Ramos (cell line): ENCODE measurements at regions not wholly inside any gene's neighbourhood (a gene's known extent, or its start where the extent isn't known, plus 50 kb on each side); places are given as distances from the start of the nearest gene placed in this dataset.
"Not testable (repeated sequence)": the region's sequence is repeated elsewhere in the genome, so short reads cannot be mapped to it uniquely, and the experiment has no call there.

Source experiments
- in situ Hi-C: fragments of 300-500 bp; cut with MboI; formaldehyde crosslinking; loops from one replicate; pipeline ENCODE4 v1.14.3; 2022; ENCODE audit warnings: low sequenced_read_pairs; ENCODE audit not compliant: unreplicated experiment

DNA sequence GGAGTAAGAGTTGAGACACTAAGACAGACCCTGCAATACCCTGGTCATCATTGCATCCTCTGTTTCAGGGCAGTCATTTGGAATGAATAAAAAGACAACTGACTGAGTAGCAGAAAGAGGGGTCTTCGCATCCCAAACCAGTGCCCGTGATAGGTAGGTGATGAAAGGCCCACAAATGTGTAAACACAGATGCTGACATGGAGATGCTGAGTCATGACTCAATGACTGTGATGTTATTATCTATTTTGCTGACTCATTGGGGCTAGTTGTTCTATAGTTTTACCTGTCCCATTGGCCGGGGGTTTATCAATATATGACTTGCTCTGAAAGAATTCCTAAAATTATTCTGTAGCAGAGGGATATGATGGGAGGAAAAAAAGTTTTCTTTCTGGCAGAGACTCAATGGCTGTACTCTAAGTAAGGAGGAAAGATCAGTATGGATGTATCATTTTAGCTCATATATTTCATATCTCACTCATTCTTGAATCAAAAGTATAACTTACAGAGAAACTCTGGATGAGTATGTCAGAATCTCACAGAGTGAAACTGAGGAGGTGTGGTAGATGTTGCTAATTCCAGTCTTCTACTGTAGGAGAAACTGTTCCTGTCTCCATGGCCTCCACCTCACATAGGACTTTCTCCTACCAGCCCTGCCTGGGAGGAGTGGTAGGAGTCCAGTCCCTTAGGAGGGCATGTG, 119.9 kb upstream of the PREP start:
- in situ Hi-C loops, result no loop called here

DNA sequence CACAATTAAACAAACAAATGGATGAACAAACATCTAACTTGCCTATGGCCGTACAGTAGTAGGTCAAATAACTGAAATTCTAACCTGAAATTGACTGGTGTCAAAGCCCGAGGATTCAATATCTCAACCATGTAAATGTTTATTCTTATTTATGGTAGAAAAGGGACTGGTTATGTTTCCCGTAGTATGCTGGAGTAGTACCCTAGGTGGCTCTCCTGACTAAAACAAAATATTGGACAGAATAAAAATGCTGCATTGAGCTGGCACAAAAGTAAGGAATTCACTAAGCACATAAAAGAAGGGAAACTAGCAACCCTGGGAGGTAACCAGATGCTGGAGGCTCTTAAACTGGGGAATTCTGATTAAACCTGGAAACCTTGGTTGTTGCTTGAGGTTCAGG, 117.1 kb upstream of the PREP start:
- in situ Hi-C loops, result no loop called here

DNA sequence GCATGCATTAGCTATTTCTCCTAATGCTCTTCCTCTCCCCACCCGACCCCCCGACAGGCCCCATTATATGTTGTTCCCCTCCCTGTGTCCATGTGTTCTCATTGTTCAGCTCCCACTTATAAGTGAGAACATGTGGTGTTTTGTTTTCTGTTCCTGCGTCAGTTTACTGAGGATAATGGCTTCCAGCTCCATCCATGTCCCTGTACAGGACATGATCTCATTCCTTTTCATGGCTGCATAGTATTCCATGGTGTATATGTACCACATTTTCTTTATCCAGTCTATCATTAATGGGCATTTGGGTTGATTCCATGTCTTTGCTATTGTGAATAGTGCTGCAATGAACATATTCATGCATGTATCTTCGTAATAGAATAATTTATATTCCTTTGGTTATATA, 116.1 kb upstream of the PREP start:
- in situ Hi-C loops, result not testable (repeated sequence)

DNA sequence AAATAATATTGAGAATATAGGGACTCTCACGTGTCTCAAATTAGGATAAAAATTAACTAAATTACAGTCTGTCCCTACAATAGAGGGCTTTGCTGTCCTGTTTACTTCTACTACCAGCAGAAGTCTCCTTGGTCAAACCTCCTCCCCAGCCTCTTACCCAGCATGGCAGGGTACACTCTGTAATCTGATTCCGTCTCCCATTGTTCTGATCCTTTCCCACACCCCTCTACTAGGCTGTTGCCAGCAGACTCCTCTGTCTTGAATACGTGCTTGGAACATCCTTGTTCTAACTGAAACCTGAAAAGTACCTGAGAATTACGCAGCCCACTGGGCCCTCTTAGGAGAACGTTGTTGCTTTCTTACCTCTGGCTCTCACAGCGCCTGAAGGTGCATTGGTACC, 112.2 kb upstream of the PREP start:
- in situ Hi-C loops, result no loop called here

DNA sequence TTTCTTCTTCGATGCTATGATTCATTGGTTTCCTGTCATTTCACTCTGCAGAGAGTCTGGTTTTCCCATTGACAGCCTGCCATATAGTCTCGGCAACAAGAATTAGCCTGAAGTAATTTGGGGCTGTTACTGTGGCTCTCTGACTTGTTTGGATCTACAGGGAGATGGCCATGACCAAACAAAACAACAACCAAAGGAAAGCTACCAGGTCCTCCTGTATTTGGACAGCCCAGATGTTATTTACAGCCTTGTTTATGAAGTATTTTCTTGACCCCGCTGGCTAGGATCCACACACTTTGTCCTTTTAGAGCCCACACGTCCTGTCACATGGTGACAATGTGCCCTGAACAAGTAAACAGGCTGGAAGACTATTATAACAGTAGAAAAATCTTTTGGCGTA, 111.4 kb upstream of the PREP start:
- in situ Hi-C loops, result no loop called here

DNA sequence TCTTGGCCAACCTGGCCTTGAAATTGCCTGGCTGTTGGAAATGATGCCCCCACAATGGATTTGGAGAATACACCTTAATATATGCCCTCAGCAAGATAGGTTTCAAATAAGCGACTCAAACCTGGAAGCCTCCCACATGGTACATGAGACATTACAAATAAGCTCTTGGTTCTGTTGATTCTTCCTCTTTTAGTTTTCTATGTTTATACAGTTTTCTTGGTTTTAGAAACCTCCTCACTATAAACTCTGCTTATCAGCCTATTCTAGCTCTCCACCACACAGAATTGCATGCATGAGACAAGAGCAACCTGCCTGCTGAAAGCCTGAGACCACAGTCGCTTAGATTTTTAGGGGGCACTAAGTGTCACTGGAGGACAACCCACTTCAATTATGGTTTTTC, 108.8 kb upstream of the PREP start:
- in situ Hi-C loops, result no loop called here

- in situ Hi-C loops, result no loop called here
Measured at GRCh38 chr6:105510746-105511145, 107.9 kb upstream of the PREP start.

- in situ Hi-C loops, result no loop called here
Measured at GRCh38 chr6:105509506-105510331, 106.8 kb upstream of the PREP start.

DNA sequence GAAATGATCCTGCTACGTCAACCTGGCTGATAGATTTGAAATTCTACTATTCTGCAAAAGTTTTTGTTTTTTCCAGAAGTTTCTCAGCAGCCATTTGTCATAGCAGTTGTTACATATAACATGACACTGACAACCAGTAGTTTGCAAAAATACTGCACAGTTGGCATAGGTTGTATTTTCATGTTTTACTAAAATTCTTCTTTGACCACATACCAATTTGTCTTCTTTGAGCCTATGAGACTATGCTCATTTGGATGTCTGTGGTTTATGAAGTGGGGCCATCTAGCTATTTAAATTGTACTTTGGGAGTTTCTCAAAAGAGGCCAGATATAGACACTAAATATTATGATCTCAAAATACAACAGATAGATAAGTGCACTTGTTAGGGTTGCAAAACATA, 104.9 kb upstream of the PREP start:
- in situ Hi-C loops, result no loop called here

DNA sequence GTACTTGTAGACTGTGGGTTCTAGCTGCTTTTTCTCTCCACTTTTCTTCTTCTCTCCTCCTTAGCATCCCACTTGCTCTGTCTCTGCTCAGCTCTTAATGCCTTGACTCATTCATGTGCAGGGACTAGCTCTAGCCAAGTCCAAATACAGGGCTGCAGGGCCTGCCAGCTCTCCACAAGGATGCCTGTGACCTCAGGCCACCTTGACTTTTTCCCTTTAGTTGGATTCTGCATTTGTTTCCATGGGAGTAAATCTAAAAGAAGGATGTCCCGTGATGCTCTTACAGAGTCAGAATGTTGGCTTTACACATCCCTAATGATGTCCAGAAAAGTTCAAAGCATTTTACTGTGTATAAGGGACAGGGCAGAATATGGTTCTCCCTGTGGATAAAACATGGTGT, 101.8 kb upstream of the PREP start:
- in situ Hi-C loops, result no loop called here

DNA sequence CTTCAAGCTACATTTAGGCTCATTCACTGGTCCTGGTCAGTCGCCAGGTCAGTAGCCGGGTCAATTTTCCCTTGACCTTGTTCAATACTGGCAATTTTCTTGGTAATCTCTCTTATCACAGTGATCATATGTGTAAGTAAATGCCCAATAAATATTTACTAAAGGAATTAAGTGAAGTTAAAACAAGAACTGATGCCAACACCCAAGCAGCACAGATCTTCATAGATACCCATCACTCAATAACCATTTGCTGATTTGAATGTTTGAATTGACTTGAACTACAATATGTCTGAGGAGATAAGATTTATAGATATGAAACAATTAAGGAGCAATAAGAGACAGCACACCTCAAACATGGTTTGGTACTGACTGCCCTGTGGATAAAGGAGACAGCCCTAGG, 100.8 kb upstream of the PREP start:
- in situ Hi-C loops, result no loop called here

GRCh38 chr6:105501826-105502344, 99.0 kb upstream of the PREP start:
- in situ Hi-C loops, result no loop called here

GRCh38 chr6:105501246-105501645, 98.4 kb upstream of the PREP start:
- in situ Hi-C loops, result no loop called here

DNA sequence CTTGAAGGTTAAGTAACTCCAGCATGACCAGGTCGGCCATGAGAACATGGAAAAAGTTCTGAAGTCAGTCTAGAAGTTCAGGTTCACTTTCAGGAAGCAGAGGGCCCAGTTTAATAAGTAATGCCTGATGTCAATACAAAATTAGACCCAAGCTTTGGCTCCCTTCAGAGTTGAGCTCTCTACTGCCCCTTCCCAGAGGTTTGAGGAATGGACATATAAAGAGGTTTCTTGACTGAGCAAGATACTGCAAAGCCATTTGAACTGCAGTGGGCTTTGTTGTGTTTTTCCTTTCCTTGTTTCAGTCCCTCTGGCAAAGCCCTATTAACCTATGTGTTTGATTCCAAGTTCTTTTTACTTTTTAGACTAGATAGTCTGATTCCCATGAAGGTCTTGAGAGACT, 97.8 kb upstream of the PREP start:
- in situ Hi-C loops, result no loop called here

GRCh38 chr6:105499931-105500330, 97.0 kb upstream of the PREP start:
- in situ Hi-C loops, result no loop called here

DNA sequence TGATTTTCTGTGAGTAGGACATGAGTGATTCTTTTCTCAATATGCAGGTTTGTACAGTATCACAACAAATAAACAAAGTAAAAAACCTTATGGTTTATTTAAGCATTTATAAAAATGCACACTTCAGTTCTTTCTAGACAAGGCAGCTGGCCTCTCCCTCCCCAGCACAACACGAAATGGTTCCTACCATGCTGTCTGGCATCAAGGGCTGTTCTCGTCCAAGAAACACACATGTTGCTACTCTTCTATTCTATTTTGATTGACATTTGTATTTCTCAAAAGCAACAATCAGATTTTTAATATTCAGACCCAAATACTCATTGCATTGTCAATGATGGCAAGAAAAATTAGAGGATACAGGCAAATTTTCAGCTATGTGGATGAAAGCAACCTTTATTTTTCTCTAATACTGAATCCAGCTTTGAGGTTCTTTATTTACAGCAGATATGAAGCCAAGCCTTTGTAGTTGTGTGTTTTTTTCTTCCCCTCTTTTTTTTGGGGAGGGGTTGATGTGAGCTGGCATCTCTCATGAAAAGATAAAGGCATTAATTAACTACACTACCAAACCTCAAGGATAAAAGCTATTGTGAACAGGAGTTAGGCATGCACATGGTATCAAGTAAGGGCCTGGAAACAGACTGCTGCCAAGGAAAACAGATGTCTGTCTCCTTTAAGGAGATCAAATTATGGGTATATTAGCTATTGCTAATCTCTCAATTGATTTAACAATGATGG, 96.4 kb upstream of the PREP start:
- in situ Hi-C loops, result no loop called here

DNA sequence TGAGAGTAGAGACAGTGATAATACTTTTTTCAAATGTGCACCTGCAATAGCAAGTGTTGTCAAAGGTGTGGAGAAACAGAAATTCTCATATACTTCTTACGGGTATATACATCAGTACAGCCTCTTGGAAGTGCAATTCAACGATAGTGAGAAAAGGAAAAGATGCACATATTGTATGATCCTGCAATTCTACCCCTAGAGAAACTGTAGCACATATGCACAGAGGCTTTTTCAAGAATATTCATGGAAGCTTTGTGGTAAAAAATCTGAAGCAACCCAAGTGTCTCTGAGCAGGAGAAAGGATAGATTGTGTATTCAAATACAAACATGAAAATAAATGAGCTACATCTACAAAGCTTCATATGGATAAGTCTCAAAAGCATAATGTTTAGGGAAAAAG, 94.7 kb upstream of the PREP start:
- in situ Hi-C loops, result no loop called here

- in situ Hi-C loops, result no loop called here
Measured at GRCh38 chr6:105495515-105495914, 92.6 kb upstream of the PREP start.

DNA sequence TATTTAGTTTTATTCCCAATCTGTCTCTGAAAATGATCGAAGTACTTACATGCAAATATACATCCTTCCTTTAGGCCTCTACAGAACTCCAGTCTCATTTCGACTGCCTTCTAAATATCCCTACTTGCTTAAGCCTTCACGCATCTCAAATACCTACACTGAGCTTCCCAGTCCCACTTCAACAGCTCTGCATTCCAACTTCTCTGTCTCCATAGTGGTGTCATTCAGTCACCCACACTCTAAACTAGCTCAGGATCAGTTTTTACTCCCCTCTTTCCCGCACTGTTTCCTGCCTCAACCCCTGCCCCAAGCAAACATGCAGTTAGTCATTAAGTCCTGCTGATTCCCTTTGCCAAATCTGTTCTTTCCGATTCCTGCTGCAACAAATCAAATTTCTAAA, 91.8 kb upstream of the PREP start:
- in situ Hi-C loops, result no loop called here

- in situ Hi-C loops, result no loop called here
Measured at GRCh38 chr6:105493736-105494135, 90.9 kb upstream of the PREP start.
